ENCODE measurements at regions not wholly inside any gene's neighbourhood (a gene's known extent, or its start where the extent isn't known, plus 50 kb on each side); places are given as distances from the start of the nearest gene placed in this dataset.

GRCh38 chr3:153572654-153573053, 410.6 kb downstream of the RAP2B start:
- no peak for TF ChIP-seq EZH2 (IDR thresholded peaks at IDR 0.05; ENCODE audit: borderline replicate concordance, low read depth, low read length, severe bottlenecking)
- TF ChIP-seq CTCF (IDR thresholded peaks at IDR 0.05; ENCODE audit: extremely low read depth in 1 of 2, insufficient read depth in 1 of 2, low read depth in 1 of 2, low read length in 2 of 2) = no peak
- no peak for TF ChIP-seq POLR2A (IDR thresholded peaks at IDR 0.05; ENCODE audit: low read depth, low read length)
- TF ChIP-seq FOS (IDR thresholded peaks at IDR 0.05; ENCODE audit: borderline replicate concordance, insufficient read depth, low read length) = no peak
- TF ChIP-seq POLR2AphosphoS5 (IDR thresholded peaks at IDR 0.05; ENCODE audit: insufficient read depth, low read depth, low read length) = no peak
